MV-4-11 (cell line): ENCODE measurements at regions not wholly inside any gene's neighbourhood (a gene's known extent, or its start where the extent isn't known, plus 50 kb on each side); places are given as distances from the start of the nearest gene placed in this dataset.
"Not testable (repeated sequence)": the region's sequence is repeated elsewhere in the genome, so short reads cannot be mapped to it uniquely, and the experiment has no call there.

Source experiments
- DNase-seq: peaks from one replicate; lab custom pipeline; 2025; lab: John Stamatoyannopoulos, UW

DNA sequence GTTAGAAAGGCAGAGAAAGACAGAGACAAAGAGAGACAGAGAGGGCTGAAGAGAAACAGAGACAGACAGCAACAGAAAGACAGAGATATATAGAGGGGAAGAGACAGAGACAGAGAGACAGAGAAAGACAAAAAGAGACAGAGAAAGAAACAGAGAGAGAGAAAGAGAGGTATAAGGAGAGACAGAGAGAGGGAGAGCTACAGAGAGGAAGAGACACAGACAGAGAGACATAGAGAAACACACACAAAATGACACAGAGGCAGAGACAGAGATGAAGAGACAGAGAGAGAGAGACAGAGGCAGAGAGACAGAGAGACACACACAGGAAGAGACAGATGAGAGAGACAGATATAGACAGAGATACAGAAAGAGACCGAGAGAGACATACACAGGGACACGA is 168.6 kb downstream of the TMEM121 start:
- no peak for DNase-seq

DNA sequence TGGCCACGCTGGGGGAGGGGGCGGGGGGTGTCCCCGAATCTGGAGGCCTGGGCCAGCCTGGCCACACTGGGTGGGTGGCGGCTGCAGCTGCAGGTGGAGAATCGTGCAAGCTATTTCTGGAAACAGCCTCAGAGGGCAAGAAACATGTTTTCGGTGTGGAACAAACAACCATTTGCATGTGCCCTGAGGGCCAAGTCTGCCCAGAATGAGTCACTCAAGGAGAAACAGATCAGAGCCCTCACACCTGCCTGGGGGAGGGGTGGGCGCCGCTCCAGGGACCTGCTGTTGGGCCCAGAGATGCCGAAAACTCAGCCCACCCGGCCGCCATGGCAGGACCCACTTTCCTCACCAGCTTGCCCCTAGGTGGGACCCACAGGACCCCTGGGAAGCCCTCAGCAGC is 170.0 kb downstream of the TMEM121 start:
- DNase-seq = not testable (repeated sequence)

DNA sequence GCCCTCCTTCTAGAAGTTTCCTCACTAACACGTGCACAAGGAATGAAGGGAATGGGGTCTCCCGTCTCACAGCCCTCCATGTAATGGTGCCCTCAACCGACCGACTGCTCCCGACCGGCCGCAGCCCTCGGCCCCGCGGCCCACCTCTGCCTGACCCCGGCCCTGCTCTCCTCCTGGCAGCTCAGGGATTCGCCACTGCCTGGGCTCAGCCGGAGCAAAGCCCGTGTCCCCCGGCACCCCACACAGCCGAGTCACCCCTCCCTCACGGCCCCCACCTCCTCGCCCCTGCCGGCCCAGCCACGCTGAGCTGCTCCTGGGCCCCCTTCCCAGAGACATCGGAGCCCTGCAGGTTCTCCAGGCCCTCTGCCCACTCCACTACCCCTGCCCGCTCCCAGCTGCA is 171.0 kb downstream of the TMEM121 start:
- DNase-seq = not testable (repeated sequence)

DNA sequence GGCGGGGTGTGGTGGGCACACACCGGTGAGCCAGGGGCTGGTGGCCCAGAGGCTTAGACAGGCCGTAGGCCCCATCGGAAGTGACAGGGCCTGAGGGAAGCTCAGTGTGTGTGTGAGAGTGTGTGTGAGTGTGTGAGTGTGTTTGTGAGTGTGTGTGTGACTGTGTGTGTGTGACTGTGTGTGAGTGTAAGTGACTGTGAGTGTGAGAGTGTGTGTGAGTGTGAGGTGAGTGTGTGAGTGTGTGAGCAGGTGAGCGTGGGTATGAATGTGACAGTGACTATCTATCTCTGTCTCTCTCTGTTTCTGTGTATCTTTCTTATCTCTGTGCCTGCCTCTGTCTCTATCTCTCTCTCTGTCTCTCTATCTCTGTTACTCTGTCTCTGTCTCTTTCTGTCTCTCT is 171.6 kb downstream of the TMEM121 start:
- not testable (repeated sequence) for DNase-seq

DNA sequence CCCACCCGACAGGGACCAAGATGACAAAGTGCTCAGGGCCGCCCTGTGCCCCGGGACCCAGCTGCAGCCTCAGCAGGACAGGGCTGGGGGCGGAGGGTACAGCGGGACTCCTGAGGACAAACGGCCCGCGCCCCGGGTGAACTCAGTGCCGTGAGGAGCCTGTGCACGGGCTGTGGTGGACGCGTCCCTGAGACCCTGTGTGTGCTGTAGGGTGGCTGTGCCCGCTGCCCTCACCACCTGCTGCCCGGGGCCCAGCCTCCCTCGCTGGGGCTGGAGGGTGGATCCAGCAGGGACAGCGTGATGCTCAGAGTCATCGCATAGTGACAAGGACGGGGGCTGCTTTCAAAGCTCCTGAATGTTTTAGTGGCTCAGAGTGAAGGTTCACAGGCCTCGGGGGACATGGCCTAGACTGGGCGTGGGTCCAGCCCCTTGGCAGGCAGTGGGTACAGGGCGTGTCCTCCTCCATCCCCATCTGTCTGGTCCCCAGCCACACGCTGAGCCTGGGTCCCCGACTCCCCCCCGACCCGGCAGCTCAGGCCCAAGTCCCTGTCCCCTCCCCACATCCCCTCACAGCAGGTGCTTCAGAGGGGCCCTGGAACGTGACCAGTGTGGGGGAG is 172.7 kb downstream of the TMEM121 start:
- not testable (repeated sequence) for DNase-seq

DNA sequence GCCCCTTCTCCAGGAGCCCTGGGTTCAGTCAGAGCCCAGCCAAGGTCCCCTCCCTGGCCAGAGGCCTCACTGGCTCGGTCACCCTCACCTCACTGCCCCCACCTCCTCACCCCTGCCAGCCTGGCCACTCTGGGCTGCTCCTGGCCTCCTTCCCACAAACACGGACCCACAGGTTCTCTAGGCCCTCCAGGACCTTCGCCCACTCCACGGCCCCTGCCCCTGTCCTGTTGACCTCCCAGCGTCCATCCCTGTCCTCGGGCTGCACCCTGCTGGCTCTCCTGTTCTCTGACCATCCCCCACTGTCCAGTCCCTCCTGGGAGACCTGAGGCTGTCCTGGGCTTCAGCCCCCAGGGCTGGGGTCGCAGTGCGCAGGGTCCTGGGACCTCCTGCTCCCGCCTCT is 173.3 kb downstream of the TMEM121 start:
- not testable (repeated sequence) for DNase-seq

DNA sequence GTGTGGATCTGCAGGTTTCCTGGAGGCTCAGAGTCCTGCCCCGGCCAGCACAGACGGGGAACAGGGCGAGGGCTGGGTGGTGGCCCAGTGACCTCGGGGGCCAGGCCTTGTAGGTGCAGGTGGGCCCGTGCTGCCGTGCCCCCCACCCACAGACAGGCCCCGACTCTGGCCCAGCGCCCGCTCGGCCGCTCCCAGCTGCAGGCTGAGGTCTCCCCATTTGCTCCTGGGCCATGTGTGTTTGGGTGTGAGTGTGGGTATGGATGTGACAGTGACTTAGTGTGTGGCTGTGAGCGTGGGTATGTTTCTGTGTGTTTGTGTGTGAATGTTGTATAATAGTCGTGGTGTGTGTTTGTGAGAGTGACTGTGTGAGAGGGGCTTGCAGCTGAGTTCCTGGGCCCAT is 173.8 kb downstream of the TMEM121 start:
- not testable (repeated sequence) for DNase-seq

DNA sequence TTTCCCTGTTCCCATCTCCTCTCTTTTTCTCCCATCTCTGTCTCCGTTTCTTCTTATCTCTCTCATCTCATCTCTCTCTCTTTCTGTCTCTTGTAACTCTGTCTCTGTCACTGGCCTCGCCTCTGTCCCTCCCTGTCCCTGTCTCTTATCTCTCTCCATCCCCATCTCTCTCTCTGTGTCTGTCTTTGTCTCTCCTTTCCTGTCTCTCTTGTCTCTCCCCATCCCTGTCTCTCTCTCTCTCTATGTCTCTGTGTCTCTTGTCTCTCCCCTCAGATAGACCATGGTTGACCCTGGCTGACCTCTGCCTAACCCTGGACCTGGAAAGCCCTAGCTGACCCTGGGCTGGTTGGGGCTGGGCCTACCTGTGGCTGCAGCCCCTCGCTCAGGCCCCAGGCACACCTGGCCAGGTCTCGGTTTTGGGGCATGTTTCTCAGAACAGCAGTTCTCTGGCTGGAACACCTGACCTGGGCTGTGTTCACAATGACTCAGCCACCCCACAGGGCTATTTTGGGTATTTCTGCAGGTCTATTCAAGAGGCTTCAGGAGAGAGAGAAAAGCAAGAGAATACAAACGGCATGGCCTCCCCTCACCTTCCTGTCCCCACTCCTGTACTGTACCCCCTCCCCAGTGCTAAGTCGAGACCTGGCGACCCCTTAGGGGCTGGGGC is 174.4 kb downstream of the TMEM121 start:
- DNase-seq = no peak

DNA sequence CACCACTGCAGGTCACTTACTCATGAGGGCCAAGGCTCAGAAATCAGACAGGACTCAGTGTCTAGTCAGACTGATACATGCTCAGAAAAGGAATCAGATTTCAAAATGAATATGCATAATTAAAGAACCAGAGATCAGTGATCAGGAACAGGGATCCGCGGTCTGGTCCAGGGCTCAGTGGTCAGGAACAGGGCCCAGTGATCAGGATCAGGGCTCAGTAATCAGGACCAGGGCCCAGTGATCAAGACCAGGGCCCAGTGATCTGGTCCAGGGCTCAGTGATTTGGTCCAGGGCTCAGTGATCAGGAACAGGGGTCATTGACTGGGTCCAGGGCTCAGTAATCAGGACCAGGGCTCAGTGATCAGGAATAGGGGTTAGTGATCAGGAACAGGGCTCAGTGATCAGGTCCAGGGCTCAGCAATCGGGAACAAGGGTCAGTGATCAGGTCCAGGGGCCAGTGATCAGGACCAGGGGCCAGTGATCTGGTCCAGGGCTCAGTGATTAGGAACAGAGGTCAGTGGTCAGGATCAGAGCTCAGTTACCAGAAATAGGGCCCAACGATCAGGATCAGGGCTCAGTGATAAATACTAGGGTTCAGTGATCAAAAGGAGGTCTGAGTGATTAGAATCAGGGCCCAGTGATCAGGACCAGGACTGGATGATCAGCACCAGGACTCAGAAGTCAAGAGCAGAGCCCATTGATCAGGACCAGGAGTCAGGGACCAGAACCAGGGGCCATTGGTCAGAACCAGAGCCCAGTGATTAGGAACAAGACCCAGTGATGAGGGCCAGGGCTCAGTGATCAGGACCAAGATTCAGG is 175.3 kb downstream of the TMEM121 start:
- DNase-seq = no peak

DNA sequence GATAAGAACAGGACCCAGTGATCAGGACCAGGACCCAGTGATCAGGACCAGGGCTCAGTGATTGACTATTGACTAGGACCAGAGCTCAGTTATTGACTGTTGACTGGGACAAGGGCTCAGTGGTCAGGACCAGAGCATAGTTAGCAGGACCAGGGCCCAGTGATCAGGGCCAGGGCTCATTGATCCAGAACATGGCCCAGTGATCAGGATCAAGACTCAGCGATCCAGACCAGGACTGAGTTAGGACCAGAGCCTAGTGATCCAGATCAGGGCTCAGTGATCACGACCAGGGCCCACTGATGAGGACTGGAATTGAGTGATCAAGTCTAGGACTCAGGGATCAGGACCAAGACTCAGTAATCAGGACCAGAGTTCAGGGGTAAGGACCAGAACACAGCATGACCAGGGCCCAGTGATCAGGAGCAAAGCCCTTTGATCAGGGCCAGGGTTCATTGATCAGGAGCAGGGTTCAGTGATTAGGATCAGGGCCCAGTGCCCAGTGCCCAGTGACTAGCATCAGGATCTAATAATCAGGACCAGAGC is 176.0 kb downstream of the TMEM121 start:
- no peak for DNase-seq

DNA sequence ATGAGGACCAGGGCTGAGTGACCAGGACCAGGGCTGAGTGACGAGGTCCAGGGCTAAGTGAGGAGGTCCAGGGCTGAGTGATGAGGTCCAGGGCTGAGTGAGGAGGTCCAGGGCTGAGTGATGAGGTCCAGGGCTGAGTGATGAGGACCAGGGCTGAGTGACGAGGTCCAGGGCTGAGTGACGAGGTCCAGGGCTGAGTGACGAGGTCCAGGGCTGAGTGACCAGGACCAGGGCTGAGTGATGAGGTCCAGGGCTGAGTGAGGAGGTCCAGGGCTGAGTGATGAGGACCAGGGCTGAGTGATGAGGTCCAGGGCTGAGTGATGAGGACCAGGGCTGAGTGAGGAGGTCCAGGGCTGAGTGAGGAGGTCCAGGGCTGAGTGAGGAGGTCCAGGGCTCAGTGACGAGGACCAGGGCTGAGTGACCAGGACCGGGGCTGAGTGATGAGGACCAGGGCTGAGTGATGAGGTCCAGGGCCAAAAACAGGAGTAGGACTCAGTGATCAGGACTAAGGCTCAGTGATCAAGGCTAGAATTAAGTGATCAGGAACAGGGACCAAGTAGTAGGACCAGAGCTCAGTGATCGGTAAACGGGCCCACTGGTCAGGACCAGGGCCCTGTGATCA is 176.8 kb downstream of the TMEM121 start:
- not testable (repeated sequence) for DNase-seq

DNA sequence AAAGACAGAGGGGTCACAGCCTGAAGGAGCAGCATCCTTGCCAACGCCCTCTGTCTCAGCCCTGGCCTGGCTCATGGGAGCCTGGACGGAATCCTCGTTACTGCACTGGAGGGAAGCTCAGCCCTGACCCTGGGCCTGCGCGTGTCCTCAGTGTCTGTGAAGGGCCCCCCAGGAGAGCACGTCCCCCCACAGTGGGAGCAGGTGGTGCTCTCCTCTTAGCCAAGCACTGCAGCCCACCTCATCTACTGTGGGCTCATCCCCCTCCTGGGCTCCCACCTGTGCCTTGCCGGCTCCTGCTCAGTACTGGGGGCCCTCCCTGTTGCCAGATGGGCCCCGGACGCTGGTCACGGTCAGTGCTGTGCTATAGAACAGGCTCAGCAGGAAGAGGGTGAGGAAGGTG is 177.7 kb downstream of the TMEM121 start:
- not testable (repeated sequence) for DNase-seq

DNA sequence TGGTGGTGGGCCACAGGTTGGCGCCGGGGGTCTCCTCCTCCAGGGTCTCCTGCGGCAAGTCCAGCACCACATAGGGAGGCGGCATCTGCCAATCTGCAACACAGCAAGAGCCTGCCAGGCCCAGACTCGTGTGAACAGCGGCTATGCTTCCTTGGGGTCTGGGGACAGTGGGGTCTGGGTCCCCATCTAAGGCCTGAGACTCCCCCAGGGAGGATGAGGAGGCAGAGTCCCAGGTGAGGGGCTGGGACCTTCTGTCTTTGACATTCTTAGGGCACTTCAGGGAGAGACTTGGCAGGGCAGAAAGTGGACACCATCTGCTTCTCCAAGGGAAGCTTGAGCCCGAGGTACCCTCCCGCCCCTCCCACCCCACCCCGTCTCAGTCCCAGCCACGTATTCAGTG is 178.1 kb downstream of the TMEM121 start:
- not testable (repeated sequence) for DNase-seq

DNA sequence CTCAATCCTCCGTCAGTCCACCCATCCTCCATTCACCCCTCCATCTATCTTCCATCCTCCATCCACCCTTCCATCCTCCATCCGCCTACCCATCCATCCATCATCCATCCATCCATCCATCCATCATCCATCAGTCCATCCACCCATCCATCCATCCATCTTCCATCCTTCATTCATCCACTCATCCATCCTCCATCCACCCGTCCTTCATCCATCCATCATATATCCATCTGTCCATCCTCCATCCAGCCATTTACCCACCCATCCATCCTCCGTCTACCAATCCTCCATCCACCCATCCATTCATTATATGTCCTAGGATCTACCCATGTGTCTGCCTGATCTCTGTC is 179.1 kb downstream of the TMEM121 start:
- DNase-seq = not testable (repeated sequence)

DNA sequence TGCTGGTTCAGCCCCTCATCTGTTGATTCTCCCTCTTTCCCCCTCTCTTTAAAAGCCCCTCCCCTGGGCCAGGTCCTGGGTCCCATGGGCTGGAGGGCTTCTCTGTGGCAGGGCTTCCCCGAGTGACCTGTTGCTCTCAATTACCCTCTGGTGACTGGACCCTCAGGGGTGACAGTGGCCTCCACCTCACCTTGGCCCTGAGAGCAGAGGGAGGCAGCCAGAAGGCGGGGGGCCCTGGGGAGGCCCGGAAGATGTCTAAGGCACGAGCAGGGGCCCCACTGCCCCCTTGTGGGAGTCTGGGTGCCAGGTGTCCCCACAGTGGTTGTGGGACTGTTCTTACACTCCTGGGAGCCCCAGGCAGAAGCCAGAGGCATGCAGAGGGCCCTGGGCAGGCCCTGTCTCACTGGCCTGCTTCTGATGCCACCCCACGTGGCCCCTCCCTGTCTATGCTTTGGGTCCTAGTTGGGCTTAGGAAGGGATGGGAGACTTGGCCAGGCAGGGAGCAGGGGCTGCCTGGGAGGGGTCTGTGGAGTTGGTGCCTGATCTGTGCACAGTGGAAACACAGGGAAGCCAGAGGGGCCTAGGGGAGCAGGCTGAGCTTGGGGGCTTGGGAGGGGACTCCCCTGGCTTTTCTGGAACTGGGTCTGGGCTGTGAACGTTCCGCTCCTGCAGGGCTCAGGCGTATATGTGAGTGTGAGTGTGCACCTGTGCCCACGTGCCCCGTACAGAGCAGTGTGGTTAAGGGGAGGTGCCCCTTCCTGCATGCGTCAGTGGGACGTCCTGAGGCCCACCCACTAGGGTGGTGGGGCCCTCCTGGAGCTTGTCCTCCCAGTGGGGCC is 179.7 kb downstream of the TMEM121 start:
- not testable (repeated sequence) for DNase-seq

DNA sequence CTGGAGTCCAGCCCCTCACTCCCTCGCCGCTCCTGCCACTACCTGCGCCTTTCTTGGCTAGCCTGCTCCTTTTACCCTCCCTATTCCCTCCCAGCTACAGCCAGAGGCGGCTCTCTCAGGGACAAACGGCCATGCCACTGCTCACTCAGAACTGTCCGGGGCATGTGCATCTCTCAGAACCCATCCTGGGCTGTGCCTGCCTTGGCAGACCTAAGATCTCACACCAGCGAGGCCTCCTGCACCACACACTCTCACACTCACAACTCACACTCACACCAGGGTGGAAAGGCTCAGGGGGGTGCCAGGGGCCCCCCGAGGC is 180.3 kb downstream of the TMEM121 start:
- not testable (repeated sequence) for DNase-seq

DNA sequence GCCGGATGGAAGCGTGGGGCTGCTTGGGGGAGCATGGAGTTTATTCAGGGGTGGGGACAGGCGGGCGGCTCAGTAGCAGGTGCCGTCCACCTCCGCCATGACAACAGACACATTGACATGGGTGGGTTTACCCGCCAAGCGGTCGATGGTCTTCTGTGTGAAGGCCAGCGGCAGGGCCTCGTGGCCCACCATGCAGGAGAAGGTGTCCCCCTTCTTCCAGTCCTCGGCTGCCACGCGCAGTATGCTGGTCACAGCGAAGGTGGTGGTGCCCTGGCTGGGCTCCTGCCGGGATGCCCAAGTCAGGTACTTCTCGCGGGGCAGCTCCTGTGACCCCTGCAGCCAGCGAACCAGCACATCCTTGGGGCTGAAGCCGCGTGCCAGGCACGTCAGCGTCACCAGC is 180.7 kb downstream of the TMEM121 start:
- not testable (repeated sequence) for DNase-seq

DNA sequence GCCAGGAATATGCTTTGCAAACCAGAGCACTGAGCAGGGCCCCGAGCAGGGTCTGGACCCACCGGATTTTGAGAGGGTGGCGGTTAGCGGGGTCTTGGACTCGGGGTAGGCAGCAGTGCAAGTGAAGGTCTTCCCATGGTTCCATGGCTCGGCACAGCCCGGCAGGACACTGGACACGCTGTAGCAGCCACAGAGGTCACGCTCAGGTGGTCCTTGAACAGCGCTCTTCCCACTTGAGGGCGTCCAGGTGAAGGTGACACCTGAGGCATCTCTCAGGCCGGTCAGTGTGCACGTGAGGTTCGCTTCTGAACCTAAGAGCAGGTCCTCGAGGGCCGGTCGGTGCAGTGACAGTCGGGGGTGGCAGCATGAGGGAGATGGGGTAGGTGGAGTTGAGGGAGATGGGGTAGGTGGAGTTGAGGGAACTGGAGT is 181.4 kb downstream of the TMEM121 start:
- DNase-seq = not testable (repeated sequence)

DNA sequence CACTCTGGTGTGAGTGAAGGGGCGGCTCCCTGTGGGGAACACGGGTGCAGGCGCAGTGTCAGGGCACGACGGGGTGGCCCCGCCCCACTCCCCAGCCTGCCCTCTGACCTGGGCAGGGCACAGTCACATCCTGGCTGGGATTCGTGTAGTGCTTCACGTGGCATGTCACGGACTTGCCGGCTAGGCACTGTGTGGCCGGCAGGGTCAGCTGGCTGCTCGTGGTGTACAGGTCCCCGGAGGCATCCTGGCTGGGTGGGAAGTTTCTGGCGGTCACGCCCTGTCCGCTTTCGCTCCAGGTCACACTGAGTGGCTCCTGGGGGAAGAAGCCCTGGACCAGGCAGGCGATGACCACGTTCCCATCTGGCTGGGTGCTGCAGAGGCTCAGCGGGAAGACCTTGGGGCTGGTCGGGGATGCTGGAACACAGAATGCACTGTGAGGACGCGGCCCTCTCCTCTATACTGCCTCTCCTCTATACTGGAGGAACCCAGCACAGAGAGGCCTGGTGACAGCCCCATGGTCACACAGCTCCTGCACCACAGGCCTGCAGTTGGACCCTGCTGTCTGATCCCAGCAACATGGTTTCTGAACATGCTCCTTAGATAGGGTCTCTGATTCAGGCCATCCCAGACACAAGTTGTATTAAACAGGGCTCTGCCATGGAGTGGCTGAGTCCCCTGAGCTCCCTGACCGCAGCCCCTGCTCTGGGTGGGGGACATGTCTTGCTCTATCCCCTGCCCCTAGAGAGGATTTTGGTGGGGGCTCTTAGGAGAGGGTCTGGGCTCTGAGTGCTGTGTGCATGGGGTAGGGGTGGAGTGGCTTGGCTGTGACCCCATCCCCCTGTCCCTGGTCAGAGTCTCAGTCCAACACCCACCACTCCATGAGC is 182.1 kb downstream of the TMEM121 start:
- DNase-seq = not testable (repeated sequence)
